Liver (tissue), 3 donors: ENCODE measurements at regions not wholly inside any gene's neighbourhood (a gene's known extent, or its start where the extent isn't known, plus 50 kb on each side); places are given as distances from the start of the nearest gene placed in this dataset.

ENCODE experiments used
- ATF3 ChIP-seq: IDR thresholded peaks from 2 replicates; pipeline ENCODE4 v1.6.1; 2016; ENCODE audit warnings: antibody characterized with exemption
- CTCF ChIP-seq: fragments of 150-350 bp; IDR thresholded peaks from 2 replicates; pipeline ENCODE4 v1.5.1; 2017; ENCODE audit warnings: improper control_type of control experiment, low read depth, low read length; ENCODE audit not compliant: missing input control
- RAD21 ChIP-seq, 2 donors: IDR thresholded peaks; 2 replicates each; pipeline ENCODE4 v1.6.1; 2016; ENCODE audit warnings: antibody characterized with exemption in 2 of 2, mild to moderate bottlenecking in 2 of 2
- REST ChIP-seq: IDR thresholded peaks from 2 replicates; pipeline ENCODE4 v1.6.1; 2016; ENCODE audit warnings: antibody characterized with exemption, mild to moderate bottlenecking
- ZBTB33 ChIP-seq: IDR thresholded peaks from 2 replicates; pipeline ENCODE4 v1.6.1; 2016; ENCODE audit warnings: antibody characterized with exemption
- donor health status: healthy.
- donor health status: healthy.

GRCh38 chr3:170759511-170760173, 110.4 kb downstream of the RPL22L1 start:
- TF ChIP-seq ZBTB33 (peak; percentile 16), RAD21 (IDR thresholded peaks at IDR 0.05) (no peak), CTCF (no peak), REST (no peak), ATF3 (no peak)
